GM18519 (cell line): ENCODE measurements at regions not wholly inside any gene's neighbourhood (a gene's known extent, or its start where the extent isn't known, plus 50 kb on each side); places are given as distances from the start of the nearest gene placed in this dataset.
"Not testable (repeated sequence)": the region's sequence is repeated elsewhere in the genome, so short reads cannot be mapped to it uniquely, and the experiment has no call there.

Source experiments
- ATAC-seq: cut with Tn5 transposase; IDR thresholded peaks from one replicate; pipeline ENCODE4 v1.9.1; 2021; ENCODE audit warnings: mild to moderate bottlenecking, moderate library complexity; ENCODE audit not compliant: unreplicated experiment, low FRiP score

DNA sequence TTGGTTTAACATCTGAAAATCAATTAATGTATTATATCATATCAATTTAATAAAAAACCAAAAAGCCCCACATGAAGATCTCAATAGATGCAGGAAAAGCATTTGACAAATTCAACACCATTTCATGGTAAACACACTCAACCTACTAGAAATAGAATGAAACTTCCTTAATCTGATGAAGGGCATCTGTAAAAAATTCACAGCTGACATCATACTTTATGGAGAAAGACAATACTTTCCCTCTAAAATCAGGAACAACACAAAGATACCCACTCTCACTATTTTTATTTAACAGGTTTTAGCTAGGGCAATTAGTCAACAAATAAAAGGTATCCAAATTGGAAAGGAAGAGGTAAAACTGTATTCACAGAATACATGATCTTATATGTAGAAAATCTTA, 303.0 kb upstream of the ZEB2 start:
- ATAC-seq = no peak

GRCh38 chr2:144812288-144812687, 292.4 kb upstream of the ZEB2 start:
- ATAC-seq = no peak

GRCh38 chr2:144801766-144802165, 281.8 kb upstream of the ZEB2 start:
- ATAC-seq = no peak

GRCh38 chr2:144801325-144801724, 281.4 kb upstream of the ZEB2 start:
- ATAC-seq = no peak

GRCh38 chr2:144798989-144799388, 279.1 kb upstream of the ZEB2 start:
- no peak for ATAC-seq

DNA sequence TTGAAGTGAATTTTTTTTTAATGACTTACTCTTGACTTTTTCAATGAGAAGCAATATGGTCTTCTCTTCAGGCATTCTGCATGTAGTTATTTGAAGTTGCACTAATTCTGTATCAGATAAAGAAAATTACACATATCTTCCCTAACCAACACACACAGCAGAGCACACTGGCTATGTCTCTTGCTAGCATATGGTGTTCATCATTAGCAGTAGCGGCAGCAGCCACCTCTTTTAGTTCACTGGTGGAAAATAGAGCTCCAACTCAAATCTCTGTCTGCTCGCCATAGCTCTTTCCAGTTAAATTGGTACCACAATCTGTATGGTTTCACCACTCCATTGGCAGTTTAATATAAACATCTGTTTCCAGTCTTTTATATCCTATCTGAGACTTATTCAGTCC, 278.1 kb upstream of the ZEB2 start:
- no peak for ATAC-seq

DNA sequence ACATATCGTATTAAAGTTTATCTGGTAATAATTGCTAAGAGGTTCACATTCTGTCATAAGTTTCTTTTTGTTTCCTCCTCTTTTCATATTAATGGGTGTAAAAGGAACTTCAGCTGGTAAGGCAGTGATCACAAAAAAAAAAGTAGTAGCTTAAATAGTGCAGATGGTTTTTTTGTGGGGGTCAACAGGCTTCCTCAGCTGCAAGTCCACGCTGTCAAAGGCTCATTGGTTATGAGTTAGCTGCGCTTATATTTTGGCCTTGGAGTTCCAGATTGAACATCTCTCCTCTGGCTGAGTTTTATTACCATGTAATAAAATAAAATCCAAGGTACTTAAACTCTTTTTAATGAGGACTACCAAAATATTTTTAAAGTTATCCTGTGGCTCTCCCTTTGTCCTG, 277.0 kb upstream of the ZEB2 start:
- ATAC-seq = no peak

GRCh38 chr2:144796164-144796563, 276.2 kb upstream of the ZEB2 start:
- no peak for ATAC-seq

DNA sequence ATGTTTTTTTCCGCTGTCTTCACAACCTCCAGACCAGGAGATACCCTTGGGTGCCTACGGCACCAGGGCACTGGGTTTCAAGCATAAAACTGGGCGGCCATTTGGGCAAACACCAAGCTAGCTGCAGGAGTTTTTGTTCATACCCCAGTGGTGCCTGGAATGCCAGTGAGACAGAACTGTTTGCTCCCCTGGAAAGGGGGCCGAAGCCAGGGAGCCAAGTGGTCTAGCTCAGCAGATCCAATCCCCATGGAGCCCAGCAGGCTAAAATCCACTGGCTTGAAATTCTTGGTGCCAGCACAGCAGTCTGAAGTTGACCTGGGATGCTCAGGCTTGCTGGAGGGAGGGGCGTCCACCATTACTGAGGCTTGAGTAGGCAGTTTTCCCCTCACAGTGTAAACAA, 265.3 kb upstream of the ZEB2 start:
- no peak for ATAC-seq

DNA sequence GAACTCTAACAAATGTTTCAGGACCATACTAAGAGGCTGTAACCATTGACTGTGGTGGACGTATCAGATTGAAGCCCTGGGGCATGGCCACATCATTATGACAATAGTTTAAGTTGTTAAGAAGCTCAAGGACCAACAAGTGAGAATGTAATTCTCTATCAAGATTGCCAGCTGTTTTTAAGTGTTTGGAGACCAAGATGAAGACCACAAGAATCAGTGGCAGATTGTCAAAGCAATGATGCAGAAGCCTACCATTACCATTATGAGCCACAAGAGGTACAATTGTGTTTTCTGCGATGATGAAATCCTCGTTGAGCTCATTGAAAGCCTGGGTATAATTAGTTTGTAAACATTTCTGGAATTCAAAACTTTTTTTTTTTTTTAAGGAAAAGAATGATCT, 261.1 kb upstream of the ZEB2 start:
- no peak for ATAC-seq

- no peak for ATAC-seq
These were observed 256.8 kb upstream of the ZEB2 start for GRCh38 chr2:144776766-144777165.

- no peak for ATAC-seq
These were observed 254.9 kb upstream of the ZEB2 start for GRCh38 chr2:144774809-144775208.

DNA sequence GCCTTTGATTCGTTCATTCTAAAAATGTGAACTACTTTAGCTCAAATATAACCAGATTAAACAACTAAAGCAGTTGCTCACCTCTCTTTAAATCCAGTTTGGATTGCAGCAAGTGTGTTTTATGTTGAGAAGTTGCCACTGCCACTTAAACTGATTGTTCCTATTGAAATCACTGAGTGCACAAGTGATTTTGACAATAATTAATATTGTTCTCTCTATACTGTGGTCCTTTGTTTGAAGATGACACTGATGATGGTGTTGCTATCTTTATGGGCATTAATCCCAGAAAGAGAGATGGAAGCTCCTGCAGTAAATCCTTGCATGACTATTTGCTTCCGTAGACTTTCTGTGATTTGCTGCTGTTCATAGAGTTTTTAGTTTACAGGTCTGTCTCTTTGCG, 251.4 kb upstream of the ZEB2 start:
- no peak for ATAC-seq

DNA sequence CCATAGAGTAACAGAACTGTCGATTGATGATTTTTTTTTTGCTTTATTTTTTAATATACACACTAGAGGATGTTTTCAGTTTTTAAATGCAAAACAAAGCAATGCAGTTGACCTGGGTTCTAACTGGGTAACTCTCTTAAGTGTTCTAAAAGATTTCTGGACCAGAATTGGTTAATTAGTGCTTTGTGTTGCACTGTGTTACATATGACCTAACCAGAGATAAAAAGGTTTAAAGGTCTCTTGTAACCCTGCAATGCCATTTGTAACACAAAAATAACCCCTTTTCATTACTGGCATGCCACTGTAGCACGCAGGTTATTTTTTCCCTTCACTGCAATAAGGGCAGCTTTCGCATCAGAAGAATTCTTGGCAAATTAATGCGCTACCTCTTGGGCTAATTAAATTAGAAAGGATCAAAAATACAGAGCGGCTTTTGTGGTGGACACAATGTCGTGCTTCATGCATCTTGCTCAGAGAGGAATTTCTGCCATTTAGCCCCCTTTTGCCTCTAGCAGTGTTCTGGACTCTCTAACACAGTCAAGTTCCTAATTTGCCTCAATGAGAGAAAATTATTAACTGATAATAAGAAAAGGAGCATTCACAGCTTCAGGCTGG, 250.8 kb upstream of the ZEB2 start:
- ATAC-seq = no peak

- not testable (repeated sequence) for ATAC-seq
These were observed 241.0 kb upstream of the ZEB2 start for GRCh38 chr2:144760939-144761338.

- ATAC-seq = no peak
These were observed 239.8 kb upstream of the ZEB2 start for GRCh38 chr2:144759746-144760145.

GRCh38 chr2:144758196-144758595, 238.3 kb upstream of the ZEB2 start:
- not testable (repeated sequence) for ATAC-seq

DNA sequence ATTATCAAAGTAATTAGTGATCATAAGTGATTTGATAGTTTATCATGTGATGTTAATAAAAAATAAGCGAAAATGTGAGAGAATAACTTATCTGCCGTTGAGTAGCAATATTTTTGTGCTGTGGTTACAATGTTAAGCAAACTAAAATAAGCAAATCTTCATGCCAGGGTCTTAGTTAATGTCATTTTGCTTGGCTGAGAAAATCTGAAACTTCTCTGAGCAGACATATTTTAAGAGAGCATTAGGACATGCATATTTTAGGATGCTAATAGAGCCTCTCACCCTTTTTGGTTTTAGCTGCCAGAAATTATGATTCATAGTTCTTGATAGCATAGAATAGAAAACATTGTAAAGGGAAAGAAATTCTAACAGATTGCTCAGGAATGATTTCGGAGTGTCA, 233.5 kb upstream of the ZEB2 start:
- ATAC-seq = no peak

DNA sequence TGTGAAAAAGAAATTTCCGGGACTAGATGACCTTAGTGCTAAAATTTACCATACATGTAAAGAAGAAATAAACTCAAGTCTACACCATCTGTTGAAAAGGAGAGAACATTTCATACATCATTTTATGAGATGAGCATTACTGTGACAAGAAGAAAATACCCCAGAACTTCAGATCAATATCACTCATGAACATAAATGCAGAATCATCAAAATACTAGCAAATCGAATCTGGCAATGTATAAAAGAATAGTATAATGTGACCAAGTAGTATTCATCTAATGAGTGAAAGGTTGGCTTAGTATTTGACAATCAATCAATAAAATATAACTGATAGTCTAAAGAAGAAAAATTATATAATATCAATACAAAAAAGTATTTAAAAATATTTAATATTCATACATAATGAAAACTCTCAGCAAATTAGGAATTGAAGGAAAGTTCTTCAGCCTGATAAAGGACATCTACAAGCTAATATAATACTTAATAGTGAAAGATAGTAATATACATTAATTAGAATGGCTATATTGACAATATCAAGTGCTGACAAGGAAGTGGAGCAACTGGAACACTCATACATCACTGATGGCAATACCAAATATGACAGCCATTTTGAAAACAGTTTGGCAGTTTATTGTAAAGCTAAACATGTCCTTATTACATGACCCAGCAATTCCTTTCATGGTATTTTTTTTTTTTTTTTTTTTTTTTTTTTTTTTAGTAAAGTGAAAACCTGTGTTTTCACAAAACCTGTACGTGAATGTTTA, 231.4 kb upstream of the ZEB2 start:
- ATAC-seq = no peak

- ATAC-seq = no peak
These were observed 229.3 kb upstream of the ZEB2 start for GRCh38 chr2:144749188-144749587.

DNA sequence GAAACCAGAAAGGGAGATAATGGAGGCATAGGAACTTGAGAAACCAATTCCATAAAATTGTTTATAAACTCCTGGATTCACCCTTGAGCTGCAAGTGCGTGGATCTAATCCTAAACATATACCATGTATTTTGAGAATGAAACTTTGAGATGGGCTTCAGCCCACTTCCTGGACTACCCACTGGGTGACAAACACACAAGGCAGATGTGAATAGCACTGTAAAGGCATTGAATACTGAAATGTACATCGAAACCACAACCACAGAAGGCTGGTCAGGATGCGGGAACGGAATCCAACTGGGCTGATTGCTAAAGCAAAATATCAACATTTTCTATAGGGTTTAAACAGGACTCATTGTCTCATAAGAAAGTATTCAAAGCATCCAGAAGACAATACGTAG, 228.5 kb upstream of the ZEB2 start:
- ATAC-seq = no peak

- ATAC-seq = no peak
These were observed 227.7 kb upstream of the ZEB2 start for GRCh38 chr2:144747571-144747970.
